Ishikawa (cell line): ENCODE measurements at regions not wholly inside any gene's neighbourhood (a gene's known extent, or its start where the extent isn't known, plus 50 kb on each side); places are given as distances from the start of the nearest gene placed in this dataset.

Experiments used
- CEBPB ChIP-seq: IDR thresholded peaks from 2 replicates; pipeline ENCODE4 v1.6.1; 2012
- CREB1 ChIP-seq: IDR thresholded peaks from 2 replicates; pipeline ENCODE4 v1.6.1; 2012; ENCODE audit warnings: low read depth
- EGR1 ChIP-seq: IDR thresholded peaks from 2 replicates; pipeline ENCODE4 v1.6.1; 2012
- EP300 ChIP-seq: IDR thresholded peaks from 2 replicates; pipeline ENCODE4 v1.6.1; 2012; ENCODE audit warnings: borderline replicate concordance
- FOXM1 ChIP-seq: IDR thresholded peaks from 2 replicates; pipeline ENCODE4 v1.6.1; 2012; ENCODE audit warnings: low read depth, borderline replicate concordance
- NFIC ChIP-seq: IDR thresholded peaks from 2 replicates; pipeline ENCODE4 v1.6.1; 2012
- RAD21 ChIP-seq: IDR thresholded peaks from 2 replicates; pipeline ENCODE4 v1.6.1; 2012; ENCODE audit warnings: low read depth
- TAF1 ChIP-seq: IDR thresholded peaks from 2 replicates; pipeline ENCODE4 v1.6.1; 2012; ENCODE audit warnings: low read depth, mild to moderate bottlenecking
- TCF12 ChIP-seq: IDR thresholded peaks from 2 replicates; pipeline ENCODE4 v1.6.1; 2012; ENCODE audit warnings: low read depth
- TEAD4 ChIP-seq: IDR thresholded peaks from 2 replicates; pipeline ENCODE4 v1.6.1; 2012
- USF1 ChIP-seq: IDR thresholded peaks from 2 replicates; pipeline ENCODE4 v1.6.1; 2012
- YY1 ChIP-seq: IDR thresholded peaks from 2 replicates; pipeline ENCODE4 v1.6.1; 2012; ENCODE audit warnings: low read depth
- ZBTB7A ChIP-seq: IDR thresholded peaks from 2 replicates; pipeline ENCODE4 v1.6.1; 2012; ENCODE audit warnings: low read depth
- TF ChIP-seq, protein P1 (sequence below): IDR thresholded peaks from 2 replicates; pipeline ENCODE4 v1.6.1; 2012
- TF ChIP-seq, protein P2 (sequence below): IDR thresholded peaks from 2 replicates; pipeline ENCODE4 v1.6.1; 2012; ENCODE audit warnings: low read depth, mild to moderate bottlenecking

- TF ChIP-seq RAD21 (no peak), CREB1 (no peak), EGR1 (no peak), YY1 (no peak), USF1 (no peak), EP300 (no peak), CEBPB (no peak), TEAD4 (no peak), FOXM1 (no peak), TCF12 (no peak), NFIC (no peak)
- TF ChIP-seq, protein P1, sequence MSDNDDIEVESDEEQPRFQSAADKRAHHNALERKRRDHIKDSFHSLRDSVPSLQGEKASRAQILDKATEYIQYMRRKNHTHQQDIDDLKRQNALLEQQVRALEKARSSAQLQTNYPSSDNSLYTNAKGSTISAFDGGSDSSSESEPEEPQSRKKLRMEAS: no peak
- TF ChIP-seq, protein P2, sequence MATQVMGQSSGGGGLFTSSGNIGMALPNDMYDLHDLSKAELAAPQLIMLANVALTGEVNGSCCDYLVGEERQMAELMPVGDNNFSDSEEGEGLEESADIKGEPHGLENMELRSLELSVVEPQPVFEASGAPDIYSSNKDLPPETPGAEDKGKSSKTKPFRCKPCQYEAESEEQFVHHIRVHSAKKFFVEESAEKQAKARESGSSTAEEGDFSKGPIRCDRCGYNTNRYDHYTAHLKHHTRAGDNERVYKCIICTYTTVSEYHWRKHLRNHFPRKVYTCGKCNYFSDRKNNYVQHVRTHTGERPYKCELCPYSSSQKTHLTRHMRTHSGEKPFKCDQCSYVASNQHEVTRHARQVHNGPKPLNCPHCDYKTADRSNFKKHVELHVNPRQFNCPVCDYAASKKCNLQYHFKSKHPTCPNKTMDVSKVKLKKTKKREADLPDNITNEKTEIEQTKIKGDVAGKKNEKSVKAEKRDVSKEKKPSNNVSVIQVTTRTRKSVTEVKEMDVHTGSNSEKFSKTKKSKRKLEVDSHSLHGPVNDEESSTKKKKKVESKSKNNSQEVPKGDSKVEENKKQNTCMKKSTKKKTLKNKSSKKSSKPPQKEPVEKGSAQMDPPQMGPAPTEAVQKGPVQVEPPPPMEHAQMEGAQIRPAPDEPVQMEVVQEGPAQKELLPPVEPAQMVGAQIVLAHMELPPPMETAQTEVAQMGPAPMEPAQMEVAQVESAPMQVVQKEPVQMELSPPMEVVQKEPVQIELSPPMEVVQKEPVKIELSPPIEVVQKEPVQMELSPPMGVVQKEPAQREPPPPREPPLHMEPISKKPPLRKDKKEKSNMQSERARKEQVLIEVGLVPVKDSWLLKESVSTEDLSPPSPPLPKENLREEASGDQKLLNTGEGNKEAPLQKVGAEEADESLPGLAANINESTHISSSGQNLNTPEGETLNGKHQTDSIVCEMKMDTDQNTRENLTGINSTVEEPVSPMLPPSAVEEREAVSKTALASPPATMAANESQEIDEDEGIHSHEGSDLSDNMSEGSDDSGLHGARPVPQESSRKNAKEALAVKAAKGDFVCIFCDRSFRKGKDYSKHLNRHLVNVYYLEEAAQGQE: no peak
These were observed 65.6 kb upstream of the PCDH15 start for GRCh38 chr10:54866666-54867065.

DNA sequence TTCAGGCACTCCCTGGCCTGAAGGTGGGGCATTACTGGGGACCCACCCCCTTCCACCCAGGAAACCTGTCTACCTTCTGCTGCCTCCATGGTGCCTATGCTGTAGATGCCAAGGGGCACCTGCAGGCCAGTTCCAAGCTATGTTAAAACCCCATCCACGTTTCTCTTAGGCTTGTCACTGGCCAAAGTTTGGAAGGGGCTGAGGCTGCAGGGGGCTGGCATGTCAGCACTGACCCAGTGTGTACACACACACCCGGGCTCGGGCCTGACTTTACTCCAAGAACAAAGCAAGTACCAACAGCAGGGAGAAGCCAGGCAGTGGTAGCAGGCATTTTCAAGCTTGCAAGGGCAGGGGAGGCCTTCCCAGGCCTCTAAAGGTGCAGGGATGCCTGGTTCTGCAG is 53.8 kb upstream of the PCDH15 start:
- TF ChIP-seq TCF12 (no peak), YY1 (no peak), NFIC (no peak), USF1 (no peak), EGR1 (no peak), ZBTB7A (no peak), FOXM1 (no peak), EP300 (no peak)
- TF ChIP-seq, protein P2: no peak

- TF ChIP-seq, protein P2: peak; percentile 21; the same call in 1 of the 2 replicates
- TF ChIP-seq RAD21: no peak
These were observed 53.4 kb upstream of the PCDH15 start for GRCh38 chr10:54854389-54854788.

- TF ChIP-seq RAD21 (no peak), NFIC (no peak), TEAD4 (no peak), FOXM1 (no peak), CREB1 (no peak), EP300 (no peak), TAF1 (no peak), ZBTB7A (no peak), EGR1 (no peak), CEBPB (no peak), YY1 (no peak), TCF12 (no peak), USF1 (no peak)
- TF ChIP-seq, protein P1: no peak
- TF ChIP-seq, protein P2: no peak
These were observed 52.9 kb upstream of the PCDH15 start for GRCh38 chr10:54853883-54854282.
